Heart right ventricle (tissue), 16 donors: ENCODE measurements at regions not wholly inside any gene's neighbourhood (a gene's known extent, or its start where the extent isn't known, plus 50 kb on each side); places are given as distances from the start of the nearest gene placed in this dataset.

Experiments
- ATAC-seq, 8 donors: fragments of 200-7000 bp; cut with Tn5 transposase; one replicate each; pipeline ENCODE4 v1.9.1; 2020; ENCODE audit warnings: mild to moderate bottlenecking in 8 of 8, moderate library complexity in 8 of 8, moderate number of reproducible peaks in 1 of 8
- DNase-seq, 2 donors: peaks; one replicate each; pipeline ENCODE4 v3.0.0-alpha.2; 2020
- H3K27ac ChIP-seq, 10 donors: fragments of 200-600 bp; sonication (generic) in 2 of 10; one replicate each; pipeline versions ENCODE4 v1.5.0 to v1.8.0; 2020 to 2022; ENCODE audit warnings: mild to moderate bottlenecking in 3 of 10
- H3K27me3 ChIP-seq, 7 donors: fragments of 200-600 bp; one replicate each; pipeline ENCODE4 v1.8.0; 2021 to 2022; ENCODE audit warnings: mild to moderate bottlenecking in 2 of 7
- H3K36me3 ChIP-seq, 9 donors: fragments of 200-600 bp; sonication (generic) in 1 of 9; one replicate each; pipeline versions ENCODE4 v1.5.0 to v1.8.0; 2020 to 2022; ENCODE audit warnings: mild to moderate bottlenecking in 2 of 9
- H3K4me1 ChIP-seq, 9 donors: fragments of 200-600 bp; sonication (generic) in 1 of 9; one replicate each; pipeline versions ENCODE4 v1.5.0 to v1.8.0; 2020 to 2022; ENCODE audit warnings: mild to moderate bottlenecking in 4 of 9
- H3K4me3 ChIP-seq, 10 donors: fragments of 200-600 bp; sonication (generic) in 2 of 10; one replicate each; pipeline versions ENCODE4 v1.5.0 to v1.8.0; 2020 to 2022; ENCODE audit warnings: mild to moderate bottlenecking in 7 of 10, moderate library complexity in 2 of 10
- H3K9me3 ChIP-seq, 11 donors: fragments of 200-600 bp in 10 of 11; sonication (generic) in 2 of 11; one replicate each; pipeline versions ENCODE4 v1.5.0 to v1.8.0; 2013 to 2022; ENCODE audit warnings: mild to moderate bottlenecking in 2 of 11, control low read depth in 1 of 11, moderate library complexity in 1 of 11
- CTCF ChIP-seq, 9 donors: fragments of 200-600 bp; sonication (generic) in 2 of 9; IDR thresholded peaks; one replicate each; pipeline versions ENCODE4 v1.5.0 to v1.8.0; 2021 to 2022; ENCODE audit warnings: antibody characterized with exemption in 9 of 9, mild to moderate bottlenecking in 5 of 9, moderate library complexity in 1 of 9
- WGBS, 2 donors: extraction: QIAGEN DNeasy Blood & Tissue Kit; methylation state at CpG; one replicate each; pipeline ENCODE4 v1.1.7; 2013; ENCODE audit warnings: inconsistent platforms in 1 of 2; 5-methylcytosine and 5-hydroxymethylcytosine counted together
- intact Hi-C, 10 donors: fragments of 100-400 bp; cut with DNase I; formaldehyde crosslinking; loops; one replicate each; pipeline versions ENCODE4 v1.11.1 to v1.14.2; 2022
- donor health status: Arrhythmogenic right ventricular cardiomyopathy.
- donor health status: ischemic (EF 13 %, LVEDD 7.1; RV severe dilation, severe dysfunction).
- donor health status: healthy with polysubstance abuse.
- donor health status: DM: no; HTN: yes; CAD: no.
- donor health status: DM: no; HTN: no; CAD: no.
- donor health status: ischemic (EF 25% LVEDD 6.9; RV normal size, moderate dysfunction).
- donor health status: ischemic (EF 25% LVEDD 5.7; RV mildly dilated, moderate dysfunction).
- donor health status: healthy.
- donor health status: DM: yes; HTN: yes; CAD: no.
- donor health status: Ischemic cardiomyopathy.
- donor health status: ischemic (EF 35%, LVEDD 5.7; RV mildly dilated, moderate dysfunction).
- donor health status: nonischemic (EF 11% LVEDD 7.7; RV severe dilation, severe dysfunction).
- donor health status: DM: yes; HTN: yes; CAD: no.
- donor health status: PGD.
- donor health status: ischemic (EF 29% LVEDD 5.4; RV normal size, mild dysfunction).
- donor health status: nonischemic (EF 23%, LVEDD 6.1; RV moderate dilation, normal function).

GRCh38 chr14:87522575-87522974, 470.4 kb downstream of the GALC start:
- intact Hi-C loops: no loop called here
- Histone ChIP-seq H3K4me3 (no peak overlapping the region), H3K27ac (no peak overlapping the region), H3K36me3 (no peaks in the 10 kb centered on the region), H3K27me3 (no peaks in the 10 kb centered on the region), H3K4me1 (no peaks in the 10 kb centered on the region), H3K9me3 (peaks cover 0 to 13% (median 2%) of the 10 kb centered on the region in 11 donors)
- ATAC-seq (no peak), DNase-seq (no peak)
- TF ChIP-seq CTCF (IDR thresholded peaks at IDR 0.05): no peak
- 10 to 15% methylated on average over 1 of the region's 1 CpG for WGBS, 2 donors

- intact Hi-C loops: no loop called here
- ATAC-seq (no peak), DNase-seq (no peak)
- Histone ChIP-seq H3K4me1 (no peaks in the 10 kb centered on the region), H3K9me3 (no peaks in the 10 kb centered on the region), H3K36me3 (no peaks in the 10 kb centered on the region), H3K27me3 (no peaks in the 10 kb centered on the region), H3K4me3 (no peak overlapping the region), H3K27ac (no peak overlapping the region)
- 45 to 89% methylated on average over 1 of the region's 1 CpG for WGBS, 2 donors
- no peak for TF ChIP-seq CTCF (IDR thresholded peaks at IDR 0.05)
Observed at GRCh38 chr14:87508333-87508732, 484.6 kb downstream of the GALC start.

GRCh38 chr14:87503711-87504110, 489.3 kb downstream of the GALC start:
- H3K27ac ChIP-seq: no peak overlapping the region
- 81 to 86% methylated on average over 3 of the region's 3 CpGs for WGBS, 2 donors
- no peaks in the 10 kb centered on the region for H3K9me3 ChIP-seq
- intact Hi-C loops: no loop called here
- TF ChIP-seq CTCF (IDR thresholded peaks at IDR 0.05): no peak
- ATAC-seq (no peak), DNase-seq (no peak)
- no peak overlapping the region for H3K4me3 ChIP-seq
- H3K4me1 ChIP-seq: no peaks in the 10 kb centered on the region
- no peaks in the 10 kb centered on the region for H3K27me3 ChIP-seq
- H3K36me3 ChIP-seq: no peaks in the 10 kb centered on the region

- Histone ChIP-seq H3K27me3 (no peaks in the 10 kb centered on the region), H3K27ac (no peak overlapping the region), H3K9me3 (no peaks in the 10 kb centered on the region), H3K4me1 (no peaks in the 10 kb centered on the region), H3K4me3 (no peak overlapping the region), H3K36me3 (no peaks in the 10 kb centered on the region)
- no peak for TF ChIP-seq CTCF (IDR thresholded peaks at IDR 0.05)
- no peak for DNase-seq
- WGBS, 2 donors: 58 to 62% methylated on average over 3 of the region's 3 CpGs
- no peak for ATAC-seq
- intact Hi-C loops: no loop called here
Observed at GRCh38 chr14:87497301-87497700, 495.7 kb downstream of the GALC start.

GRCh38 chr14:87494010-87494409, 499.0 kb downstream of the GALC start:
- Histone ChIP-seq H3K36me3 (no peaks in the 10 kb centered on the region), H3K4me3 (no peak overlapping the region), H3K4me1 (no peaks in the 10 kb centered on the region), H3K9me3 (no peaks in the 10 kb centered on the region), H3K27ac (no peak overlapping the region), H3K27me3 (no peaks in the 10 kb centered on the region)
- DNase-seq (no peak), ATAC-seq (no peak)
- intact Hi-C loops: no loop called here
- no peak for TF ChIP-seq CTCF (IDR thresholded peaks at IDR 0.05)
